Sigmoid colon (tissue), 6 donors: ENCODE measurements at regions not wholly inside any gene's neighbourhood (a gene's known extent, or its start where the extent isn't known, plus 50 kb on each side); places are given as distances from the start of the nearest gene placed in this dataset.

Experiments used
- DNase-seq: peaks from one replicate; pipeline ENCODE4 v3.0.0-alpha.2; 2019
- H3K27ac ChIP-seq, 4 donors: fragments of 200-600 bp; sonication (generic); one replicate each; pipeline ENCODE4 v1.5.1; 2016 to 2019; ENCODE audit warnings: mild to moderate bottlenecking in 1 of 4
- H3K27me3 ChIP-seq, 3 donors: fragments of 200-600 bp; sonication (generic); one replicate each; pipeline ENCODE4 v1.5.1; 2019; ENCODE audit warnings: mild to moderate bottlenecking in 1 of 3
- H3K36me3 ChIP-seq, 4 donors: fragments of 200-600 bp; sonication (generic); one replicate each; pipeline ENCODE4 v1.5.1; 2016 to 2019
- H3K4me1 ChIP-seq, 4 donors: fragments of 200-600 bp; sonication (generic); one replicate each; pipeline ENCODE4 v1.5.1; 2017 to 2019
- H3K4me3 ChIP-seq, 4 donors: fragments of 200-600 bp; sonication (generic); one replicate each; pipeline ENCODE4 v1.5.1; 2017 to 2019; ENCODE audit warnings: mild to moderate bottlenecking in 2 of 4, moderate library complexity in 1 of 4
- H3K9me3 ChIP-seq, 4 donors: fragments of 200-600 bp in 3 of 4; sonication (generic) in 3 of 4; one replicate each; pipeline versions ENCODE4 v1.5.1 to v1.6.1; 2013 to 2019
- EP300 ChIP-seq, 4 donors: sonication (generic); formaldehyde crosslinking; IDR thresholded peaks; one replicate each; pipeline ENCODE4 v1.6.1; 2017; ENCODE audit warnings: antibody characterized with exemption in 4 of 4
- POLR2A ChIP-seq, 2 donors: fragments of 450-650 bp; IDR thresholded peaks; one replicate each; pipeline ENCODE4 v1.6.1; 2016; ENCODE audit warnings: antibody characterized with exemption in 2 of 2, mild to moderate bottlenecking in 2 of 2, moderate library complexity in 2 of 2
- POLR2AphosphoS5 ChIP-seq, 4 donors: sonication (generic); formaldehyde crosslinking; IDR thresholded peaks; one replicate each; pipeline ENCODE4 v1.6.1; 2017; ENCODE audit warnings: antibody characterized with exemption in 4 of 4
- WGBS, 2 donors: extraction: QIAGEN DNeasy Blood & Tissue Kit; methylation state at CpG; one replicate each; pipeline ENCODE4 v1.1.7; 2013; 5-methylcytosine and 5-hydroxymethylcytosine counted together
- intact Hi-C: fragments of 100-400 bp; cut with DNase I; formaldehyde crosslinking; loops from one replicate; pipeline ENCODE4 v1.15.1; 2023
- TF ChIP-seq, protein P1 (sequence below), 4 experiments: fragments of 450-650 bp in 3 of 4; fragments of 200-600 bp in 1 of 4; IDR thresholded peaks; one replicate each; pipeline ENCODE4 v1.5.1; 2016 to 2019; ENCODE audit warnings: antibody characterized with exemption in 4 of 4, mild to moderate bottlenecking in 3 of 4, moderate library complexity in 2 of 4
- donor health status: healthy with polysubstance abuse.
- donor health status: healthy.

DNA sequence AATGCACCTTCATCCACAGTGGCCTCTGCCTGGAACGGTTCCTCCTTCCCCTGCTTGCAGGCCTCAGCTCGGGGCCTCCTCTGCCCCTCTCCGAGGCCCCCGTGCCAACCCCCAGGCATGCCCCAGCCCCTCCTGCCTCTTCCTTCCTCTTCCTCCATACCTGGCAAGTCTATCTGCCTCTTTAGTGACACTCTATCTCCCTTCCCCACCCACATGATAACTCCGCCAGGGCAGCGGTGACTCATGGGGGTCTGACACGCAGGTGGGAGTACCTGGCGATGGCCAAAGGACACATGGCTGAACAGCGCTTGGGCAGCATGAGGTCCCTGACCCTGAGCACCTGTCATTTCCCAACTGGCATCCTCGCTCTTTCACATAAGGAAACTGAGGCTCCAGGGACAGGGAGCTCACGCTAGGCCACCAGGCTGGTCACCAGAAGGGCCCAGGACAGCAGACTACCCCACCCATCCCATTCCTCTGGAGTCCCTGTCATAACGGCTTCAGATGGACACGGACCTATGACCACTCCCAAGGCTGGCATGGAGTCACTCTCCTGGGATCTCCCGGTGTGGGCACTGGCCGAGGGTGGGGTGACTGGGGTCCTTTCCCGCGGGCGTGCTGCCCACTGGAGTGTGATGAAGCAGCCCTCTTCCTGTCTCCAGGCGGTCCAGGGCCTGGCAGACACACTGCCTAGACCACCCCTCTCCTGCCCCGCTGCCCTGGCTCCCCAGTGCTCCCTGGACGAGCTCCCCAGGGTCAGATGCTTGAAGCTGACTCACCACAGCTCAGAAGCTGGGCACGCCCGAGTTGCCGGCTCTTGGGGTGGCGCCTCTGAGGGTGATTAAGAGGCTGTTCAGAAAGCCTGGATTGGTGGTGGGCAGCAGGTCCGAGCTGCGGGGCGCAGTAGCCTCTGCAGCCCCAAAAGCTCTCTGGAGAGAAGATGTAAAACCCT, 100.6 kb downstream of the ENGASE start:
- no peak for DNase-seq
- peaks cover 0 to 4% (median 0%) of the 10 kb centered on the region in 4 donors for H3K36me3 ChIP-seq
- H3K27me3 ChIP-seq, result no peaks in the 10 kb centered on the region
- TF ChIP-seq, protein P1, sequence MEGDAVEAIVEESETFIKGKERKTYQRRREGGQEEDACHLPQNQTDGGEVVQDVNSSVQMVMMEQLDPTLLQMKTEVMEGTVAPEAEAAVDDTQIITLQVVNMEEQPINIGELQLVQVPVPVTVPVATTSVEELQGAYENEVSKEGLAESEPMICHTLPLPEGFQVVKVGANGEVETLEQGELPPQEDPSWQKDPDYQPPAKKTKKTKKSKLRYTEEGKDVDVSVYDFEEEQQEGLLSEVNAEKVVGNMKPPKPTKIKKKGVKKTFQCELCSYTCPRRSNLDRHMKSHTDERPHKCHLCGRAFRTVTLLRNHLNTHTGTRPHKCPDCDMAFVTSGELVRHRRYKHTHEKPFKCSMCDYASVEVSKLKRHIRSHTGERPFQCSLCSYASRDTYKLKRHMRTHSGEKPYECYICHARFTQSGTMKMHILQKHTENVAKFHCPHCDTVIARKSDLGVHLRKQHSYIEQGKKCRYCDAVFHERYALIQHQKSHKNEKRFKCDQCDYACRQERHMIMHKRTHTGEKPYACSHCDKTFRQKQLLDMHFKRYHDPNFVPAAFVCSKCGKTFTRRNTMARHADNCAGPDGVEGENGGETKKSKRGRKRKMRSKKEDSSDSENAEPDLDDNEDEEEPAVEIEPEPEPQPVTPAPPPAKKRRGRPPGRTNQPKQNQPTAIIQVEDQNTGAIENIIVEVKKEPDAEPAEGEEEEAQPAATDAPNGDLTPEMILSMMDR (IDR thresholded peaks at IDR 0.05), result no peak
- no peak for TF ChIP-seq POLR2AphosphoS5 (IDR thresholded peaks at IDR 0.05)
- H3K27ac ChIP-seq, result no peak overlapping the region
- H3K4me3 ChIP-seq, result no peak overlapping the region
- H3K9me3 ChIP-seq, result no peaks in the 10 kb centered on the region
- intact Hi-C loops, result no loop called here
- 65 to 77% methylated on average over 28 of the region's 28 CpGs for WGBS, 2 donors
- H3K4me1 ChIP-seq, result no peaks in the 10 kb centered on the region

DNA sequence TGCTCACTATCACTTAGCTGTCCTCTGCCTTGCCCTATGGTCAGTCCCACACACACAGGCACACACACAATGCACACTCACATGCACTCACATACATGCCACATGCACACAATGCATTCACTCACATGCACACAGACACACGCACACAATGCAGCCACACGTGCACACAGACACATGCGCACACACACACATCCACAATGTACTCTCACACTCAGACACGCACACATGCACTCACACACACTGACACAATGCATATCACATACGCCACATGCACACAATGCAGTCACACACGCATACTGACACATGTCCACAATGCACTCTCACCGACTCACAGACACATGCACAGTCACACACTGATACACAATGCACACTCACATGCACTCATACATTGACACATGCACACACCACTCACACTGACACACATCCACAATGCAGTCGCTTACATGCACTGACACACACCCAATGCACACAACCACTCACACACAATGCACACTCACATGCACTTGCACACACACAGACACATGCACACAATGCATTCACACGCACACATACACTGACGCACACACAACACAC, 99.7 kb downstream of the ENGASE start:
- Histone ChIP-seq H3K4me1 (no peaks in the 10 kb centered on the region), H3K27me3 (no peaks in the 10 kb centered on the region), H3K36me3 (no peaks in the 10 kb centered on the region), H3K9me3 (no peaks in the 10 kb centered on the region), H3K4me3 (no peak overlapping the region), H3K27ac (no peak overlapping the region)
- TF ChIP-seq POLR2AphosphoS5 (IDR thresholded peaks at IDR 0.05) (no peak), EP300 (IDR thresholded peaks at IDR 0.05) (no peak), POLR2A (IDR thresholded peaks at IDR 0.05) (no peak)
- TF ChIP-seq, protein P1 (IDR thresholded peaks at IDR 0.05), result no peak
- DNase-seq, result no peak
- WGBS, 2 donors, result 83 to 85% methylated on average over 10 of the region's 10 CpGs
- intact Hi-C loops, result no loop called here

DNA sequence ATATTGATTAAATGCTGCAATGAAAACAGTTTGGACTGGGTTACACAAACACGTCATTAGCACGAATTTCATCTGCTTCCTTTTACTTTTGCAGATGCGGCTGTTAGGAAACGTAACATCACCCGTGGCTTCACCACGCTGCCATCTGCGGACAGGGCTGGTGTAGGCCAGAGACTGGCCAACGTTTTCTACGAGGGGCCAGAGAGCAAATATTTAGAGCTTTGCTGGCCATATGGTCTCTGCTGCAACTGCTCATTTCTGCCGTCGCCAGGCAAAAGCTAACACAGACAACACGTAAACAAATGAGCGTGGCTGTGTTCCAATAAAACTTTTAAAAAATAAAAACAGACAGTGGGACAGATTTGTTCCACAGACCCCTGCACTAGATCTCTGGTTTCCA, 96.6 kb downstream of the ENGASE start:
- TF ChIP-seq, protein P1 (IDR thresholded peaks at IDR 0.05), result no peak
- TF ChIP-seq POLR2A (IDR thresholded peaks at IDR 0.05), result no peak
- Histone ChIP-seq H3K27me3 (no peaks in the 10 kb centered on the region), H3K9me3 (no peaks in the 10 kb centered on the region), H3K4me1 (no peaks in the 10 kb centered on the region), H3K27ac (no peak overlapping the region), H3K36me3 (no peaks in the 10 kb centered on the region), H3K4me3 (no peak overlapping the region)
- intact Hi-C loops, result no loop called here
- 26 to 55% methylated on average over 13 of the region's 13 CpGs for WGBS, 2 donors
- no peak for DNase-seq

DNA sequence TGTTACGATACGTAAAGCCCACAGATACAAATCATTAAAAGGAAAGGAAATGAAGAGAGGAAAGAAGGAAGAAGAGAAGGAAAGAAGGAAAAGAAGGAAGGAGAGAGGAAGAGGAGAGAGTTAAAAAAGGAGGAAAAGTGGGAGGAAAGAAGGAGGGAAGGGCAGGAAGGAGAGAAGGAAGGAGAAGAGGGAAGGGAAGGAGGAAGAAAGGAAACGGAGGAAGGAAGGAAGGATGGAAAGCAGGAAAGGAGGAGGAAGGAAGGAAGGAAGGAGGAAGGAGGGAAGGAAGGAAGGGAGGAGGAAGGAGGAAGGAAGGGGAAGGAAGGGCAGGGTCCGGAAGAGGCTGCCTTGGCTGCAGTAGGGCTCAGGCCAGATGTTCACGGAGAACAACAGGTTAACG, 95.2 kb downstream of the ENGASE start:
- H3K36me3 ChIP-seq, result no peaks in the 10 kb centered on the region
- no peak overlapping the region for H3K27ac ChIP-seq
- 84 to 86% methylated on average over 6 of the region's 6 CpGs for WGBS, 2 donors
- intact Hi-C loops, result no loop called here
- no peak for TF ChIP-seq POLR2AphosphoS5 (IDR thresholded peaks at IDR 0.05)
- no peak for TF ChIP-seq POLR2A (IDR thresholded peaks at IDR 0.05)
- TF ChIP-seq EP300 (IDR thresholded peaks at IDR 0.05), result no peak
- TF ChIP-seq, protein P1 (IDR thresholded peaks at IDR 0.05), result no peak
- H3K4me3 ChIP-seq, result no peak overlapping the region
- DNase-seq, result no peak
- H3K27me3 ChIP-seq, result no peaks in the 10 kb centered on the region
- H3K4me1 ChIP-seq, result no peaks in the 10 kb centered on the region
- no peaks in the 10 kb centered on the region for H3K9me3 ChIP-seq
